ENCODE measurements at regions not wholly inside any gene's neighbourhood (a gene's known extent, or its start where the extent isn't known, plus 50 kb on each side); places are given as distances from the start of the nearest gene placed in this dataset.

- H3K9me3 Mint-ChIP-seq: no peaks in the 10 kb centered on the region
- no peak overlapping the region for H3K27ac Mint-ChIP-seq
- DNase-seq: no peak
- peaks cover 17% of the 10 kb centered on the region for H3K4me1 Mint-ChIP-seq
- no peak overlapping the region for H3K4me3 Mint-ChIP-seq
- TF ChIP-seq CTCF (IDR thresholded peaks at IDR 0.05): no peak
- no peaks in the 10 kb centered on the region for H3K36me3 Mint-ChIP-seq (ENCODE audit: low read depth)
- no peaks in the 10 kb centered on the region for H3K27me3 Mint-ChIP-seq (ENCODE audit: low read depth, poor library complexity)
These were observed 84.0 kb upstream of the PICALM start for GRCh38 chr11:86152901-86153300.

GRCh38 chr11:86152006-86152862, 83.3 kb upstream of the PICALM start:
- Mint-ChIP-seq H3K27me3 (ENCODE audit: low read depth, poor library complexity) (no peaks in the 10 kb centered on the region), H3K27ac (no peak overlapping the region), H3K4me1 (peaks cover 17% of the 10 kb centered on the region), H3K36me3 (ENCODE audit: low read depth) (no peaks in the 10 kb centered on the region), H3K9me3 (no peaks in the 10 kb centered on the region), H3K4me3 (no peak overlapping the region)
- TF ChIP-seq CTCF (IDR thresholded peaks at IDR 0.05): no peak
- no peak for DNase-seq

- Mint-ChIP-seq H3K4me3 (no peak overlapping the region), H3K9me3 (no peaks in the 10 kb centered on the region), H3K27me3 (ENCODE audit: low read depth, poor library complexity) (no peaks in the 10 kb centered on the region), H3K27ac (no peak overlapping the region), H3K36me3 (ENCODE audit: low read depth) (no peaks in the 10 kb centered on the region), H3K4me1 (peaks cover 17% of the 10 kb centered on the region)
- peak; percentile 5 for DNase-seq
- TF ChIP-seq CTCF (IDR thresholded peaks at IDR 0.05): no peak
These were observed 82.5 kb upstream of the PICALM start for GRCh38 chr11:86151174-86152005.

- no peak for DNase-seq
- H3K4me3 Mint-ChIP-seq: no peak overlapping the region
- H3K9me3 Mint-ChIP-seq: no peaks in the 10 kb centered on the region
- H3K27me3 Mint-ChIP-seq (ENCODE audit: low read depth, poor library complexity): no peaks in the 10 kb centered on the region
- no peaks in the 10 kb centered on the region for H3K36me3 Mint-ChIP-seq (ENCODE audit: low read depth)
- TF ChIP-seq CTCF (IDR thresholded peaks at IDR 0.05): no peak
- H3K4me1 Mint-ChIP-seq: peaks cover 17% of the 10 kb centered on the region
- no peak overlapping the region for H3K27ac Mint-ChIP-seq
These were observed 81.9 kb upstream of the PICALM start for GRCh38 chr11:86150847-86151173.

GRCh38 chr11:86149792-86150191, 80.9 kb upstream of the PICALM start:
- H3K9me3 Mint-ChIP-seq: no peaks in the 10 kb centered on the region
- no peak for DNase-seq
- TF ChIP-seq CTCF (IDR thresholded peaks at IDR 0.05): no peak
- no peak overlapping the region for H3K27ac Mint-ChIP-seq
- H3K36me3 Mint-ChIP-seq (ENCODE audit: low read depth): no peaks in the 10 kb centered on the region
- peaks cover 17% of the 10 kb centered on the region for H3K4me1 Mint-ChIP-seq
- H3K4me3 Mint-ChIP-seq: no peak overlapping the region
- H3K27me3 Mint-ChIP-seq (ENCODE audit: low read depth, poor library complexity): no peaks in the 10 kb centered on the region

Data from nephron progenitor cell (in vitro differentiated cells).